ENCODE measurements at regions not wholly inside any gene's neighbourhood (a gene's known extent, or its start where the extent isn't known, plus 50 kb on each side); places are given as distances from the start of the nearest gene placed in this dataset.

- no peak for DNase-seq (ENCODE audit: low spot score, unreplicated experiment)
- Mint-ChIP-seq H3K27me3 (peaks cover 9% of the 10 kb centered on the region), H3K36me3 (ENCODE audit: insufficient read depth) (no peaks in the 10 kb centered on the region), H3K9me3 (ENCODE audit: low read depth) (peaks cover 3% of the 10 kb centered on the region), H3K27ac (no peak overlapping the region), H3K4me3 (ENCODE audit: low read depth) (peak overlapping the region; percentile 38), H3K4me1 (ENCODE audit: low read depth) (peaks cover 21% of the 10 kb centered on the region)
- TF ChIP-seq CTCF (IDR thresholded peaks at IDR 0.05; ENCODE audit: unreplicated experiment) = no peak
Observed at GRCh38 chr1:199747984-199748383, 279.5 kb upstream of the NR5A2 start.

DNA sequence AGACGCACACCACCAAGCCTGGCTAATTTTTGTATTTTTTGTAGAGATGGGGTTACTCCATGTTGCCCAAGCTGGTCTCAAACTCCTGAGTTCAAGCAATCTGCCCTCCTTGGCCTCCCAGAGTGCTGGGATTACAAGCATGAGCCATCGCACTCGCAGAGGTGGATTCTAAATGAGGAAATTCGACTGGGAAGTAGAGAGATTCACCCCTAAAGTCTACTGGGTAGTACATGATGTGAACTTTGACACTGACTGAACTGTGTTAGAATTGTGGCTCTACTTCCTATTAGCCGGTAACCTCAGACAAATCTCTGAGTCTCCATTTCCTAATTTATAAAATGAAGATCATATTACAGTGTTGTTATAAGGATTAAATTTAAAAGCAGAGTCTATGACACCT is 276.0 kb upstream of the NR5A2 start:
- no peak overlapping the region for H3K4me3 Mint-ChIP-seq (ENCODE audit: low read depth)
- H3K27me3 Mint-ChIP-seq = peaks cover 9% of the 10 kb centered on the region
- H3K4me1 Mint-ChIP-seq (ENCODE audit: low read depth) = peaks cover 19% of the 10 kb centered on the region
- H3K27ac Mint-ChIP-seq = no peak overlapping the region
- no peak for DNase-seq (ENCODE audit: low spot score, unreplicated experiment)
- H3K9me3 Mint-ChIP-seq (ENCODE audit: low read depth) = peaks cover 7% of the 10 kb centered on the region
- no peak for TF ChIP-seq CTCF (IDR thresholded peaks at IDR 0.05; ENCODE audit: unreplicated experiment)
- H3K36me3 Mint-ChIP-seq (ENCODE audit: insufficient read depth) = no peaks in the 10 kb centered on the region

DNA sequence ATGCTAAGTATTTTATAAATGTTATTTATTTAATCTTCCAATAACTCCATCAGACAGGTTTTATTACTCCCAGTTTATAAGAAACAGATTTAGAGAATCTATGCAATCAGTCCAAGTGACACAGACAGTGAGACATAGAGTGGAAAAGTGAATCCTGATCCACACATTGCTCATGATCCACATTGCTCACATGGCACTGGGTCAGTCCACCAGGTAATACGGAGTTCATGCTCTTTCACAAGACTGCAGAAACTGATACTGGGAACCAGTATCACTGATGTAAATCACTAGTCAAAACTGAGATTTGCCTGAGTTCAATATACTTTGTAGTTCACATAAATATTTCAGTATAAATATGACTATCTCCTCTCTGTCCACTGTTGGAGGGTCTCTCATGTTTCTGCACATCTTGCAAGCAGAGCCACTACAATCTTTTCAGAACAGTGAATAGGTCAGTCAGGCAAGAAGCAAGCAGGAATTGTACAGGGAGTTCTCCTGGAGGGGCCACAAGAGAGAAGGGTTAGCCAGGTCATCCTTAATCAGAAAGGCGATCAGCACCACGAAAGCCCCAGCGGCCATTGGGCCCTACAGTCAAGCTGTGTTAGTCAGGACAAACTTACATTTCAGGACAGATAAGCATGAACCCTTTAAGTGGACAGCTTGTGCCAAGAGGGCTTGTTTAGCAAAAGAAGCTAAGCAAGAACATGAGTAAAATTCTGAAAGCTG is 275.4 kb upstream of the NR5A2 start:
- Mint-ChIP-seq H3K4me3 (ENCODE audit: low read depth) (no peak overlapping the region), H3K27ac (no peak overlapping the region), H3K27me3 (peaks cover 11% of the 10 kb centered on the region), H3K36me3 (ENCODE audit: insufficient read depth) (no peaks in the 10 kb centered on the region), H3K4me1 (ENCODE audit: low read depth) (peaks cover 14% of the 10 kb centered on the region), H3K9me3 (ENCODE audit: low read depth) (peaks cover 7% of the 10 kb centered on the region)
- no peak for DNase-seq (ENCODE audit: low spot score, unreplicated experiment)
- no peak for TF ChIP-seq CTCF (IDR thresholded peaks at IDR 0.05; ENCODE audit: unreplicated experiment)

DNA sequence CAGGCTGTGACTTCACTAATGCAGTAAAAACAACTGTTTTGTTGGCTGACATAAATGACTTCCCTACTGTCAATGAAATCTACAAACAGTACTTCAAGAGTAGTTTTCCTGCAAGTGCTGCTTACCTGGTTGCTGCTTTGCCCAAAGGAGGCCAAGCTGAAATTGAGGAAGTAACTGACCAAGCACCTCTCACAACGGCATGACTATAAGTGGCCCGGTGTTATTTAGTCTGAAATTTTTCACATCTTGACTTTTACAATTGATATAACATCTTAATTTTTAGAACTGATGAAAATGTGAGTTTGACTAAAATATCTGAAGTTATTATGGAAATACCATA is 274.9 kb upstream of the NR5A2 start:
- Mint-ChIP-seq H3K27me3 (peaks cover 11% of the 10 kb centered on the region), H3K36me3 (ENCODE audit: insufficient read depth) (no peaks in the 10 kb centered on the region), H3K27ac (peak overlapping the region; percentile 16), H3K4me1 (ENCODE audit: low read depth) (peaks cover 11% of the 10 kb centered on the region), H3K9me3 (ENCODE audit: low read depth) (peaks cover 7% of the 10 kb centered on the region), H3K4me3 (ENCODE audit: low read depth) (no peak overlapping the region)
- no peak for TF ChIP-seq CTCF (IDR thresholded peaks at IDR 0.05; ENCODE audit: unreplicated experiment)
- no peak for DNase-seq (ENCODE audit: low spot score, unreplicated experiment)

- Mint-ChIP-seq H3K4me3 (ENCODE audit: low read depth) (no peak overlapping the region), H3K36me3 (ENCODE audit: insufficient read depth) (no peaks in the 10 kb centered on the region), H3K27me3 (peaks cover 5% of the 10 kb centered on the region), H3K9me3 (ENCODE audit: low read depth) (peaks cover 7% of the 10 kb centered on the region), H3K4me1 (ENCODE audit: low read depth) (peaks cover 3% of the 10 kb centered on the region), H3K27ac (no peak overlapping the region)
- no peak for DNase-seq (ENCODE audit: low spot score, unreplicated experiment)
- TF ChIP-seq CTCF (IDR thresholded peaks at IDR 0.05; ENCODE audit: unreplicated experiment) = no peak
Observed at GRCh38 chr1:199753513-199753912, 274.0 kb upstream of the NR5A2 start.
